Lower leg skin (tissue), 4 donors: ENCODE measurements at regions not wholly inside any gene's neighbourhood (a gene's known extent, or its start where the extent isn't known, plus 50 kb on each side); places are given as distances from the start of the nearest gene placed in this dataset.

Experiments
- DNase-seq, 2 donors: peaks; one replicate each; pipeline ENCODE4 v3.0.0-alpha.2; 2019; ENCODE audit warnings: low spot score in 2 of 2
- H3K4me3 ChIP-seq: fragments of 200-600 bp; sonication (generic); 2 replicates; pipeline ENCODE4 v1.5.1; 2017; ENCODE audit warnings: mild to moderate bottlenecking, low read depth; ENCODE audit not compliant: poor library complexity, severe bottlenecking
- CTCF ChIP-seq, 3 donors: fragments of 450-650 bp; IDR thresholded peaks; one replicate each; pipeline ENCODE4 v1.5.1; 2016; ENCODE audit warnings: antibody characterized with exemption in 3 of 3, mild to moderate bottlenecking in 3 of 3, moderate library complexity in 2 of 3
- POLR2A ChIP-seq, 2 donors: fragments of 450-650 bp; IDR thresholded peaks; one replicate each; pipeline ENCODE4 v1.6.1; 2016 to 2017; ENCODE audit warnings: antibody characterized with exemption in 2 of 2, mild to moderate bottlenecking in 1 of 2, moderate library complexity in 1 of 2
- WGBS, 2 donors: methylation state at CpG; one replicate each; pipeline ENCODE4 v1.1.5; 2018; 5-methylcytosine and 5-hydroxymethylcytosine counted together
- intact Hi-C: fragments of 100-400 bp; cut with DNase I; formaldehyde crosslinking; loops from one replicate; pipeline ENCODE4 v1.15.0; 2023; ENCODE audit warnings: low total_unique reads

DNA sequence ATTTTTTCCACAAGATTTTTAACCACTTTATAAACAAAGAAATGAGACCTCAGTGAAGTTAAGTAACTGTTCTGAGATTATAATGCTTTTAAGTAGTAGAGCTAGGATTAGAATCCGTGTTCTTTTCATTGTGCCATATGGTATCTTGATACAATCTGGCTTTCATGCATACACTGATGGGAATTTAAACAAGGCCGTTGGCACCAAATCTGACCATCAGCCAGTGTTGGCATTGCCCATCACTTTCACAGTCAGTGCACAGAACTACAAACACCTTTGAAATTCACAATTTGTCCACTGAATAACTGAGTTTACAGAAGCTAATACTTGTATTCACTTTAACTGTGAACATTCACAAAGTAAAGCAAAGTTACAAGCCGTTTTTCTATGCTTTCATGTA is 1228.0 kb downstream of the TBC1D22A start:
- WGBS, 2 donors: 28 to 34% methylated on average over 3 of the region's 3 CpGs
- intact Hi-C loops: no loop called here

GRCh38 chr22:47987885-47988515 is 1225.5 kb downstream of the TBC1D22A start:
- TF ChIP-seq POLR2A (IDR thresholded peaks at IDR 0.05): no peak
- TF ChIP-seq CTCF (IDR thresholded peaks at IDR 0.05): no peak
- DNase-seq: no peak
- intact Hi-C loops: no loop called here
- 46 to 56% methylated on average over 2 of the region's 2 CpGs for WGBS, 2 donors
- no peak overlapping the region for H3K4me3 ChIP-seq

More for the DNA sequence above, 1228.0 kb downstream of the TBC1D22A start:
- DNase-seq: no peak
- H3K4me3 ChIP-seq: no peak overlapping the region
- no peak for TF ChIP-seq CTCF (IDR thresholded peaks at IDR 0.05)
- no peak for TF ChIP-seq POLR2A (IDR thresholded peaks at IDR 0.05)

DNA sequence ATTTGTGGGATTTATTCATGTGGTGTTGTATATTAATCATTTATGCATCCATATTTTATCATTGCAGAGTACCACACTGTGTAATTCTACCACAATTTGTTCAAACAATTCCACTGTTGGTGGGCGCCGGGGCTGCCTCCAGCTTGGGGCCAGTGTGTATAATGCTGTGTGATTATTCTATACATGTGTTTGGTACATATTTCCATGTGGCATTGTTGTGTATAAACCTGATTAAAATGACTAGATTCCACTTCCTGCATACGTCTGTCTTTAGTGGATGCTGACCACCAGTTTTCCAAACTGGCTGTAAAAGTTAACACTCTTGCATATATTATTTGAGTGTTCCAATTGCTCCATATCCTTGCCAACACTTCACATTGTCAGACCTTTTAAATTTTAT is 1213.8 kb downstream of the TBC1D22A start:
- intact Hi-C loops: no loop called here
- TF ChIP-seq POLR2A (IDR thresholded peaks at IDR 0.05): no peak
- no peak for TF ChIP-seq CTCF (IDR thresholded peaks at IDR 0.05)
- H3K4me3 ChIP-seq: no peak overlapping the region
- WGBS, 2 donors: 86 to 89% methylated on average over 3 of the region's 3 CpGs
- no peak for DNase-seq

GRCh38 chr22:47967831-47968230 is 1205.4 kb downstream of the TBC1D22A start:
- intact Hi-C loops: no loop called here
- TF ChIP-seq CTCF (IDR thresholded peaks at IDR 0.05) (no peak), POLR2A (IDR thresholded peaks at IDR 0.05) (no peak)
- no peak overlapping the region for H3K4me3 ChIP-seq
- 64 to 65% methylated on average over 4 of the region's 4 CpGs for WGBS, 2 donors
- DNase-seq: no peak

DNA sequence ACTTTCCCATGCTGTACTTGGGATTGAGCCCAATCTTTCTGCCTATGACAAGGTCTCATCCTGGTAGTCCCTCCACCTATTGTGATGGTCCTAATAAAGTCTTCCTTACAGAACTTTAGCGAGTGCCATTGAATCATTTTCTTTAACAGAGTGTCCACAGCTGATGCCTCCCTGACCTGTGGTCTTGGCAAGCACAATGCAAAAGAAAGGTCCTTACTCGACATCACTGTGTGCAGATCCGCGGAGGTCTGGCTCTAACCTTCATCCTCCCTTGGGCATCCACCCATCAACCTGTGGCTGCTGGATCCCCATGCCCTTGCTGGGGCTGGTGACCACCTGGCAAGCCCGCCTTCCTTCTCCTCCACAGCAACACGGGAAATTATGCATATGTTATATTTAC is 1203.9 kb downstream of the TBC1D22A start:
- H3K4me3 ChIP-seq: no peak overlapping the region
- TF ChIP-seq POLR2A (IDR thresholded peaks at IDR 0.05) (no peak), CTCF (IDR thresholded peaks at IDR 0.05) (no peak)
- DNase-seq: no peak
- intact Hi-C loops: no loop called here
- WGBS, 2 donors: 82 to 92% methylated on average over 6 of the region's 6 CpGs

- DNase-seq: no peak
- no peak overlapping the region for H3K4me3 ChIP-seq
These were observed 1203.4 kb downstream of the TBC1D22A start for GRCh38 chr22:47965896-47966295.

More at GRCh38 chr22:47965896-47966295, 1203.4 kb downstream of the TBC1D22A start:
- WGBS, 2 donors: 98 to 100% methylated on average over 3 of the region's 3 CpGs
- no peak for TF ChIP-seq CTCF (IDR thresholded peaks at IDR 0.05)
- TF ChIP-seq POLR2A (IDR thresholded peaks at IDR 0.05): no peak
- intact Hi-C loops: no loop called here
